DMS79 (cell line): ENCODE measurements at regions not wholly inside any gene's neighbourhood (a gene's known extent, or its start where the extent isn't known, plus 50 kb on each side); places are given as distances from the start of the nearest gene placed in this dataset.

Experiments
- DNase-seq: peaks from one replicate; lab custom pipeline; 2025; lab: John Stamatoyannopoulos, UW

DNA sequence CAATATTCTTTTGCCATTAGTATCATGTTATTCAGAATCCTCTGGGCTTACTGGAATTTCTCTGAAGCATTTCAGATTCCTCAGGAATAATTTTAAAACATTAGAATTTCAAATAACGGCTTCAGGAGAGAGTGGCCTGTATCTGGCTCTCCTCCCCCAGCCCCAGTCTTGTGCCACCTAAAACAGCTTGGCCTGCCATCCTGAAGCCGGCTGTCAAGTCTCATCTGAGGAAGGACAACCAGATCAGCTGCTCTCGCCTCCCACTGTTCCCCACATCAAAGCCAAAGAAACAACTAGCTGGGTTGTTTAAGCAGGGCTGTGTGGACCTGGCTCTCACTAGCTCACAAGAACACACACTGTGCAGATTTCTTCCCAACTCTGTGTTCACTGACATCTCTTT is 178.2 kb downstream of the FGFR2 start:
- no peak for DNase-seq

DNA sequence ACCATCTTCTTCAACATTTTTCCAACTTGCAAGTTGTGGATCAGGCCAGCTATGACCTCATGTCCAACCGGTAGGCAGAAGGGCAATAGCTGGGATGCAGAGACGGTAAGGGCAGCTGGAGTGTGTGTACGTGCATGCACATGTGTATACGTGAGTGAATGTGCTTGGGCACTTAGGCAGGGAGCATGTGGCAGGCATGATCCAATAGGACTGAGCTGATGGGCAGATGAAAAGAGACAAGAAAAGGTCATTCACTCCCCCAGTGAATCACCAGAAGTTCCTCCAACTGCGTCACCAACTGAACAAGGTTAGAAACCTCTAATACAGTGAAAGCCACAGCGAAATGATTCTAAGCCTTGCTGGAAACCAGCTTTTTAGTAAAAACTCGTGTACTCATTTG is 176.1 kb downstream of the FGFR2 start:
- no peak for DNase-seq

DNA sequence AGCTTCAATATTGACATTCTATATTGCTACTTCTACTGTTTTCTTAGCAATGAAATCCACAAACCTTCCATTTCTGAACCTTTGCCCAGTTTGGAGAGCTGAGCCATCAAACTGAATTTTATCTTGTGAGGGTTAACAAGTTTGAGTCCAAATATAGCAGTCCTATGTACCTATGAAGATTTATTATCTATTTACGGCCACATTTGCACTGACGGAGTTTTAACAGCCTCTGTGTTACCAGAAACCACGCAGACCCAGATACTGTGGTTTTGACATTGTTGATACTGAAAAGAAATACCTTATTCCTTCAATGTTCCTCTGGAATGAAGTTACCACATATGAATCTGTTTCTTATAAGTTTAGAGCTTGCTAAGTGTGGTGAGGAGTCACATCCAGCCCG is 172.6 kb downstream of the FGFR2 start:
- no peak for DNase-seq

DNA sequence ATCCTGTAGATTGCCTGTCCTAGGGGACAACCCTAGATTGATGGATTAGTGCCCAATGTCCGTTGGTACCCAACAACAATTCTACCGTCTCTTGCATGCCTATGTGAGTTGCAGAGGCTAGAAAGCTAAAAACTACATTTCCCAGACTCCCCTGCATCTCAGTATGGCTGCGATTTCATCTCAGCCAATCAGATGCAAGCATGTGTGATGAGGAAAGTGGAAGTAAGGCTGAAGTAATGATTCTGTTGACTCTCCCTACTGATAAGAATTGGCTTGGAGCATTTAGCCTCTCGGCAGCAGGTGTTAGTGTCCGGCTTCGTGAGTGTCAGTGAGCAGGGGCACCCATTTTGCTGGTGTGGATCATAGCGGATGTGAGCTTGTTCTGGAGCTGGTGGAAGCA is 171.9 kb downstream of the FGFR2 start:
- DNase-seq = no peak
